Caco-2 (cell line): ENCODE measurements at regions not wholly inside any gene's neighbourhood (a gene's known extent, or its start where the extent isn't known, plus 50 kb on each side); places are given as distances from the start of the nearest gene placed in this dataset.

Source experiments
- BruUV-seq: library from RNA; stranded (reverse); fragments of 400-500 nt; replicated peaks from 2 replicates; lab custom pipeline; 2021; lab: Mats Ljungman, UMichigan
- CTCF ChIA-PET: fragments of 300-600 bp; sonication (Branson Sonifier 250); formaldehyde crosslinking; loops from one replicate; lab custom pipeline; 2022; ENCODE audit warnings: antibody characterized with exemption; lab: Charles Lee
- POLR2A ChIA-PET: fragments of 300-600 bp; sonication (Branson Sonifier 250); formaldehyde crosslinking; loops from one replicate; lab custom pipeline; 2022; ENCODE audit warnings: antibody characterized with exemption; lab: Charles Lee
- DNase-seq, 2 experiments: peaks; one replicate each; pipeline versions ENCODE4 v3.0.0 to v3.0.0-alpha.2; 2020 to 2022
- H3K27me3 ChIP-seq: replicated peaks from 2 replicates; pipeline ENCODE4 v1.6.0; 2011; ENCODE audit warnings: low read length; ENCODE audit not compliant: control insufficient read depth, insufficient read depth
- H3K36me3 ChIP-seq: 2 replicates; pipeline ENCODE4 v1.5.1; 2011; ENCODE audit warnings: low read length; ENCODE audit not compliant: control insufficient read depth, insufficient read depth
- H3K4me1 ChIP-seq: fragments of 250-450 bp; sonication (Bioruptor Pico); 2 replicates; pipeline ENCODE4 v1.5.1; 2020; ENCODE audit warnings: mild to moderate bottlenecking
- H3K4me3 ChIP-seq: 2 replicates; pipeline ENCODE4 v1.5.1; 2011; ENCODE audit warnings: low read depth, mild to moderate bottlenecking, control low read depth, low read length
- H3K9me3 ChIP-seq: fragments of 250-450 bp; sonication (Bioruptor Pico); 2 replicates; pipeline ENCODE4 v1.5.1; 2020; ENCODE audit warnings: mild to moderate bottlenecking, moderate library complexity
- H3K27ac Mint-ChIP-seq: one replicate; pipeline ENCODE4 v1.8.0; 2022; ENCODE audit warnings: mixed read lengths; ENCODE audit not compliant: unreplicated experiment
- H3K27me3 Mint-ChIP-seq: one replicate; pipeline ENCODE4 v1.8.0; 2022; ENCODE audit warnings: mixed read lengths; ENCODE audit not compliant: insufficient read depth, unreplicated experiment
- H3K36me3 Mint-ChIP-seq: one replicate; pipeline ENCODE4 v1.8.0; 2022; ENCODE audit warnings: mild to moderate bottlenecking, mixed read lengths; ENCODE audit not compliant: insufficient read depth, unreplicated experiment
- H3K4me1 Mint-ChIP-seq: one replicate; pipeline ENCODE4 v1.8.0; 2022; ENCODE audit warnings: low read depth, mixed read lengths; ENCODE audit not compliant: unreplicated experiment
- H3K4me3 Mint-ChIP-seq: one replicate; pipeline ENCODE4 v1.8.0; 2022; ENCODE audit warnings: mild to moderate bottlenecking, moderate library complexity, mixed read lengths; ENCODE audit not compliant: unreplicated experiment
- H3K9me3 Mint-ChIP-seq: one replicate; pipeline ENCODE4 v1.8.0; 2022; ENCODE audit warnings: mixed read lengths; ENCODE audit not compliant: unreplicated experiment
- CTCF ChIP-seq, 2 experiments: fragments of 200-600 bp in 1 of 2; IDR thresholded peaks; 1 replicate in 1 of 2; 2 replicates in 1 of 2; pipeline versions ENCODE4 v1.5.1 to v1.8.0; 2011 to 2022; ENCODE audit warnings: antibody characterized with exemption in 1 of 2, control low read depth in 1 of 2, inconsistent platforms in 1 of 2, low read depth in 1 of 2, low read length in 1 of 2, mild to moderate bottlenecking in 1 of 2, moderate library complexity in 1 of 2; ENCODE audit not compliant: insufficient read depth in 1 of 2, severe bottlenecking in 1 of 2, unreplicated experiment in 1 of 2
- intact Hi-C: fragments of 100-400 bp; cut with micrococcal nuclease; formaldehyde crosslinking; loops from one replicate; pipeline ENCODE4 v1.10.0; 2022; ENCODE audit not compliant: unreplicated experiment

GRCh38 chr13:38262211-38262610, 87.4 kb upstream of the UFM1 start:
- no peaks in the 10 kb centered on the region for H3K36me3 ChIP-seq
- no peak for DNase-seq

GRCh38 chr13:38255600-38255999, 94.1 kb upstream of the UFM1 start:
- Histone ChIP-seq H3K4me1 (peaks cover 10% of the 10 kb centered on the region; the same call in 1 of the 2 replicates), H3K36me3 (no peaks in the 10 kb centered on the region), H3K27me3 (no peaks in the 10 kb centered on the region), H3K9me3 (no peaks in the 10 kb centered on the region), H3K4me3 (no peak overlapping the region)
- H3K27ac Mint-ChIP-seq = no peak overlapping the region
- H3K27me3 Mint-ChIP-seq = no peaks in the 10 kb centered on the region
- ChIA-PET POLR2A (no interaction called here), CTCF (no interaction called here)
- no peak for DNase-seq
- H3K4me3 Mint-ChIP-seq = no peak overlapping the region
- intact Hi-C loops = no loop called here
- H3K36me3 Mint-ChIP-seq = peaks cover 6% of the 10 kb centered on the region
- peaks cover 12% of the 10 kb centered on the region for H3K4me1 Mint-ChIP-seq
- BruUV-seq = no TSS peak
- no peak for TF ChIP-seq CTCF (IDR thresholded peaks at IDR 0.05; ENCODE audit: insufficient read depth in 1 of 2, low read depth in 1 of 2, low read length in 1 of 2, severe bottlenecking in 1 of 2, unreplicated experiment in 1 of 2)
- H3K9me3 Mint-ChIP-seq = no peaks in the 10 kb centered on the region

More at GRCh38 chr13:38262211-38262610, 87.4 kb upstream of the UFM1 start:
- TF ChIP-seq CTCF (IDR thresholded peaks at IDR 0.05; ENCODE audit: insufficient read depth in 1 of 2, low read depth in 1 of 2, low read length in 1 of 2, severe bottlenecking in 1 of 2, unreplicated experiment in 1 of 2) = no peak
- no peak overlapping the region for H3K4me3 ChIP-seq
- CTCF ChIA-PET = no interaction called here
- intact Hi-C loops = no loop called here
- BruUV-seq = no TSS peak
- H3K4me3 Mint-ChIP-seq = no peak overlapping the region
- H3K27me3 ChIP-seq = no peaks in the 10 kb centered on the region
- H3K4me1 Mint-ChIP-seq = no peaks in the 10 kb centered on the region
- H3K4me1 ChIP-seq = no peaks in the 10 kb centered on the region
- peaks cover 5% of the 10 kb centered on the region for H3K9me3 Mint-ChIP-seq
- no peaks in the 10 kb centered on the region for H3K9me3 ChIP-seq
- POLR2A ChIA-PET = no interaction called here
- peaks cover 18% of the 10 kb centered on the region for H3K36me3 Mint-ChIP-seq
- no peaks in the 10 kb centered on the region for H3K27me3 Mint-ChIP-seq
- no peak overlapping the region for H3K27ac Mint-ChIP-seq

- no peaks in the 10 kb centered on the region for H3K27me3 Mint-ChIP-seq
- no peaks in the 10 kb centered on the region for H3K4me1 ChIP-seq
- BruUV-seq = no TSS peak
- H3K9me3 ChIP-seq = no peaks in the 10 kb centered on the region
- no peaks in the 10 kb centered on the region for H3K9me3 Mint-ChIP-seq
- H3K27ac Mint-ChIP-seq = no peak overlapping the region
- no peak overlapping the region for H3K4me3 ChIP-seq
- no peaks in the 10 kb centered on the region for H3K27me3 ChIP-seq
- POLR2A ChIA-PET = no interaction called here
- TF ChIP-seq CTCF (IDR thresholded peaks at IDR 0.05; ENCODE audit: insufficient read depth in 1 of 2, low read depth in 1 of 2, low read length in 1 of 2, severe bottlenecking in 1 of 2, unreplicated experiment in 1 of 2) = no peak
- no peak for DNase-seq
- no peaks in the 10 kb centered on the region for H3K36me3 ChIP-seq
- intact Hi-C loops = no loop called here
- no peaks in the 10 kb centered on the region for H3K4me1 Mint-ChIP-seq
- H3K4me3 Mint-ChIP-seq = no peak overlapping the region
- peaks cover 5% of the 10 kb centered on the region for H3K36me3 Mint-ChIP-seq
- CTCF ChIA-PET = no interaction called here
Observed at GRCh38 chr13:38239874-38240273, 109.8 kb upstream of the UFM1 start.
